Stimulated activated CD4-positive, alpha-beta T cell treated with anti-CD3 and anti-CD28 coated beads, Interleukin-1b, Interleukin-23, amount 100 ng/mL, for 48 hours (primary cell): ENCODE measurements at regions not wholly inside any gene's neighbourhood (a gene's known extent, or its start where the extent isn't known, plus 50 kb on each side); places are given as distances from the start of the nearest gene placed in this dataset.

ENCODE experiments used
- DNase-seq: peaks from one replicate; pipeline ENCODE4 v3.0.0-alpha.2; 2020

- no peak for DNase-seq
Observed at GRCh38 chr13:22726726-22727125, 454.1 kb upstream of the SGCG start.

GRCh38 chr13:22735011-22735995, 445.5 kb upstream of the SGCG start:
- DNase-seq = no peak

GRCh38 chr13:22736084-22736767, 444.6 kb upstream of the SGCG start:
- no peak for DNase-seq

GRCh38 chr13:22736768-22737092, 444.0 kb upstream of the SGCG start:
- DNase-seq = no peak

GRCh38 chr13:22738357-22738756, 442.4 kb upstream of the SGCG start:
- DNase-seq = no peak

GRCh38 chr13:22740264-22740663, 440.5 kb upstream of the SGCG start:
- no peak for DNase-seq

GRCh38 chr13:22744688-22745452, 435.9 kb upstream of the SGCG start:
- no peak for DNase-seq

- DNase-seq = no peak
Observed at GRCh38 chr13:22748866-22749577, 431.8 kb upstream of the SGCG start.

GRCh38 chr13:22749626-22750025, 431.2 kb upstream of the SGCG start:
- no peak for DNase-seq

GRCh38 chr13:22757530-22758120, 423.2 kb upstream of the SGCG start:
- DNase-seq = no peak

GRCh38 chr13:22758245-22758644, 422.5 kb upstream of the SGCG start:
- DNase-seq = no peak

GRCh38 chr13:22761709-22762108, 419.1 kb upstream of the SGCG start:
- DNase-seq = no peak

- DNase-seq = no peak
Observed at GRCh38 chr13:22765547-22765946, 415.2 kb upstream of the SGCG start.

- no peak for DNase-seq
Observed at GRCh38 chr13:22770891-22771290, 409.9 kb upstream of the SGCG start.

- no peak for DNase-seq
Observed at GRCh38 chr13:22773465-22773864, 407.3 kb upstream of the SGCG start.

- no peak for DNase-seq
Observed at GRCh38 chr13:22776394-22777186, 404.2 kb upstream of the SGCG start.

- DNase-seq = no peak
Observed at GRCh38 chr13:22777207-22777606, 403.6 kb upstream of the SGCG start.

- no peak for DNase-seq
Observed at GRCh38 chr13:22789027-22789593, 391.7 kb upstream of the SGCG start.

- DNase-seq = no peak
Observed at GRCh38 chr13:22789916-22790315, 390.9 kb upstream of the SGCG start.

GRCh38 chr13:22793598-22794134, 387.1 kb upstream of the SGCG start:
- DNase-seq = no peak
